Esophagus squamous epithelium (tissue), 4 donors: ENCODE measurements at regions not wholly inside any gene's neighbourhood (a gene's known extent, or its start where the extent isn't known, plus 50 kb on each side); places are given as distances from the start of the nearest gene placed in this dataset.

ENCODE experiments used
- CTCF ChIP-seq, 6 experiments: fragments of 450-650 bp in 4 of 6; fragments of 200-600 bp in 2 of 6; sonication (generic) in 2 of 6; IDR thresholded peaks; one replicate each; pipeline ENCODE4 v1.5.1; 2016 to 2019; ENCODE audit warnings: antibody characterized with exemption in 6 of 6, mild to moderate bottlenecking in 4 of 6, moderate library complexity in 4 of 6
- POLR2A ChIP-seq, 4 donors: fragments of 450-650 bp; IDR thresholded peaks; one replicate each; pipeline ENCODE4 v1.6.1; 2017; ENCODE audit warnings: antibody characterized with exemption in 4 of 4, mild to moderate bottlenecking in 4 of 4, moderate library complexity in 3 of 4

GRCh38 chr1:190667914-190668313 lies 190.2 kb upstream of the BRINP3 start:
- no peak for TF ChIP-seq CTCF (IDR thresholded peaks at IDR 0.05)
- no peak for TF ChIP-seq POLR2A (IDR thresholded peaks at IDR 0.05)
